ENCODE measurements at regions not wholly inside any gene's neighbourhood (a gene's known extent, or its start where the extent isn't known, plus 50 kb on each side); places are given as distances from the start of the nearest gene placed in this dataset.

DNA sequence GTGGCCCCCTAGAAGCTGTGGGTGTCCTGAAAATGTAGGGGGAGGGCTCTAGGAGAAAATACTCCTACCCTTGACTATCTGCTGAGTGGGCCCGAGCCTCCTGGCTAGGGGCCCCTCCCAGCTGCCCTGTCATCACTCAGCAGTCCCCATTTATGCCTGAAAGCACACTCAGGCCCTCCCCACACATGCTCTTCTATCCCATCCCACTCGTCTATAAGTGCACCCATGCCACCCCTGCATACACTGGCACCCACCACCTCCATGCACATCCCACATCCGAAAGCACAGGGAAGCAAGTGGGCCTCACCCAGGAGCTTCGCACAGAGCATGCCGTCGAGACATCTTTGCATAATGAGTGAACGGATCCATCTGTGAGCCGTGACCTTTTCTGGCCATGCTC, 80.4 kb upstream of the POU3F1 start:
- DNase-seq = no peak

GRCh38 chr1:38125837-38126520, 79.4 kb upstream of the POU3F1 start:
- no peak for DNase-seq

GRCh38 chr1:38125016-38125415, 78.4 kb upstream of the POU3F1 start:
- DNase-seq = no peak

DNA sequence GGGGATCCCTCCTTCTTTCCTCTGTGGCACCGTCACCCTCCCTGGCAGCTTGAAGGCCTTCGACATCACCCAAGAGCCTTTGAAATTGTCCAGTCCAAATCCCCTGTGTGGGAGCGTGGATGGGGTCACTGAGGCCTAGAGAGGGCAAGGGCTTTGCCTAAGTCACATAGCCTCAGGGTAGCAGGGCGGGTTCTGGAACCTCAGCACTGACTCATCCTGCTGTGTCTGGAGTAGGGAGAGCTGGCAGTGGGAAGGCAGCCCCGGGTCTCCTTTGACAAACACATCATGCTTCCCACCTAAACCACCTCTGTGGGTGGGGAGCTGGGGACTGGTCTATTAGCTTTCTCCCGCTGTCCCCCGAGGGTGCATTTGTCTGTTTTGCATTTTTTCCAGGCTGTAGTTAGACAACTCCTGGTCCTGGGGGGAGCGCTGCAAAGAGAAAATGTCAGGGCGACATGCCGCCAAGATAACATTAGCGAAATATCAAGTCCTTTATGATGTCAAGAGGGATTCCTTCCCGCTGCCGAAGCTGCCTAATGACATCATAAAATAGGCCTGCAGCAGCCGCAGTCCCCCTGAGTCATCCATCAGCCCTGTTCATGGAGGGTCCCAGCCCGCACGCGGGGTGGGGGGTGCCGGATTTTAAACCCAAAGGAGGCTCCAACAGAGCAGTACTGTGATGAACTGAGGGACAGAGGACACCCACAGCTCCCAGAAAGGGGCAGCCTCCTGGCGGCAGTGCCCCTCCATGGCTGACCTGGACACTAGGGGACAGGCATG, 77.0 kb upstream of the POU3F1 start:
- DNase-seq = peak; percentile 57

GRCh38 chr1:38121231-38121680, 74.7 kb upstream of the POU3F1 start:
- DNase-seq = no peak

GRCh38 chr1:38120552-38121230, 74.1 kb upstream of the POU3F1 start:
- no peak for DNase-seq

DNA sequence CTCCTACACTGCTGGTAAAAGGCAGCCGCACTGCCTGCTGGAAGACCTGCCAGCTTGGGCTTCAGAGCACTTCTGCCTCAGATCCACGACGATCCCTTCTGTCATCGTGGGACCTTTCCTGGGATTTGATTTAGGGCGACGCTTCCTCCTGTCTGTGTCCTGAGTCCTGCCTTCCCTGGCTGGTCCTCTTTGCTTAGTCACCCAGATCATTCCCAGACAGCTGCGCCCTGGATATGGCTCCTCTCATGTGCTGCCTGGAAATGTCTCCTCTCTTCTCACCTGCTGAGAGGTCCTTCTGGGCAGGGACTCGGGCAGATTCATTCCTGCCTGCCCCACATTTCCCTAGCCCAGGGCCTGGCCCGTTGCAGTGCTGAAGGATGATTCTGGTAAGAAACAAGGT, 72.4 kb upstream of the POU3F1 start:
- DNase-seq = no peak

DNA sequence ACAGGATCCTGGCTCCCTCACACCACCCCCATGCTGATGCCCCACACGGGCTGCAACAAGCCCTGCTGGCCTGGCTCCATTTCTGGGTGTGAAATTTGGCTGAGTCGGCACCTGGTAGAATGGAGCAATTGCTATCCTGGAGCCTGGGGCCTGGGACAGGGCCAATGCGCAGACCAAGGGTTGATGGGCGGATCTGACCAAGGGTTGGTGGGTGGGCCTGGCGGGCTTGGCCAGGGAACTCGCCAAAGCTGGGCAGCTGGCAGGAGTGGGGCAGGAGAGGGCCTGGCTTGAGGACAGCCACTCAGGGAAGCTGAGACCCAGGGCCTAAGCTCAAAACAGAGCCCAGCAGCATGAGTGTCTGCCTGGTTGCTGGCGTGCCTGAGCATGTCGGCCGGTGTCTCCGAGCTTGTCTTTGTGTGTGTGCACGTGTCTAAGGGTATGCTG, 70.9 kb upstream of the POU3F1 start:
- no peak for DNase-seq

GRCh38 chr1:38115682-38116202, 69.1 kb upstream of the POU3F1 start:
- DNase-seq = no peak

DNA sequence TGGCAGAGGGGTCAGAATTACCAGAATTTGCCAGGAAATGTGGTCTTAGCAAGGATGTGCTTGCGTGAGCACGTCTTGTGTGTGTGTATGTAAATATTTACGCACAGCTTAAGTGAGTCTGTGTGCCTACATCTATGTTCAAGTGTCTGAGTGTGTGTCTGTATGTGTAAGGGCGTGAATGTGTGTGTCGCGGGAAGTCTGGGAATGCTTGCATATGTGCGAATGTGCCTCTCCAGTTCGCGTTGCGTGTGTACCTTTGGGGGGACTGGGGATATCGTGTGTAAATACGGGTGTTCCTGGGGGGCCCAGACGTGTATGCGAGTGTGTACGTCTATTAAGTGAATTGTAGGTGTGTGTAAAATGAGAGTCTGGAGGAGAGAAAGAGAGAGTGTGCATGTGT, 68.6 kb upstream of the POU3F1 start:
- no peak for DNase-seq

- DNase-seq = no peak
Observed at GRCh38 chr1:38114241-38115026, 67.8 kb upstream of the POU3F1 start.

- no peak for DNase-seq
Observed at GRCh38 chr1:38113159-38113666, 66.6 kb upstream of the POU3F1 start.

- DNase-seq = no peak
Observed at GRCh38 chr1:38111589-38111988, 65.0 kb upstream of the POU3F1 start.

DNA sequence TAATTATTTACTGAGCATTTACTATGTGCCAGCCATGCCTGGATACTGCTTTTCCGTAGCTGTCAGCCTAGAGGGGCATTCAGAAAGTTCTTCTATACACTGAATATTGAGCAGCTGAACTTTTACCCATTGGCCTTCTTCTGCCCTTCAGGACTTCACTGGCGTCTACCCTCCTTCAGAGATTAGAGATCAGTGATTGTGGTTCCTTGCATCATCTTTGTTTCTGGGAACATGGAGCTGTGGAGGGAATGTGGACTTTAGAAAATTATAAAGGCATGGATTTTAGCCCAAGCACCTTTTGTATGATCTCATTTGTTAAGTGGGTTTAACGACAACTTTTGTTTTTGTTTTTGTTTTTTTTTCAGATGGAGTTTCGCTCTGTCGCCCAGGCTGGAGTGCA, 58.7 kb upstream of the POU3F1 start:
- no peak for DNase-seq

GRCh38 chr1:38102636-38103035, 56.0 kb upstream of the POU3F1 start:
- no peak for DNase-seq

DNA sequence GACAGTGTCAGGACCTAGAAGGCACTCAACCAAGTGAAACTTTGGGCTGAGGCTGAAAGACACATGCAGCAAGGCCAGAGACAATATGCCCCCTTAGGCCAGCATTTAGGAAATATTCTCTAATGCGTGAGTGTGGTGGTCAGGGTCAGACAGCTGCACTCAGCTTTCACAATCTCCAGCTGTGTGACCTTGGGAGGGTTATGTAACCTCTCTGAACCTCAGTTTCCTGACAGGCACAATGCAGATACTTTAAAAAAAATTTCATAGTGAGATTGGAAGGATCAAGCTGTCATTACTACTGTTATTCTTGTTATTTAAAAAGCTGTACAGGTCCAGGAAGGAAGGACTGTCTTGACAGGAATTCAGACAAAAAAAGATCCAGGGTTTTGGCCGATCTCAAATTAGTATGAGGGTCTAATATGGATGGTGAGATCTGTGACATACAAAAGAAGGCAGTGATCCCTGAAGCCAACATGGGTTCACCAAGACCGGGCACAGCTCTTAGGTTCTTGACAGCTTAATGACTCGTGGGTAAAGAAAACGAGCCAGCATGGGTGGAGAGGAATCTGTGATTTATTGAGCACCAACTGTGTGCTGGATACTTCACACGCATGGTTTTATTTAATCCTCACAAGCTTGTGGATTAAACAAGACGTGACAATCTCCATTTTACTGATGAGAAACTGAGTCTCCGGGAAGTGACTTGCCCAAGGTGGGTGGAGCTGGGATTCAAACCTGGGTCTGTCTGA, 54.6 kb upstream of the POU3F1 start:
- no peak for DNase-seq

DNA sequence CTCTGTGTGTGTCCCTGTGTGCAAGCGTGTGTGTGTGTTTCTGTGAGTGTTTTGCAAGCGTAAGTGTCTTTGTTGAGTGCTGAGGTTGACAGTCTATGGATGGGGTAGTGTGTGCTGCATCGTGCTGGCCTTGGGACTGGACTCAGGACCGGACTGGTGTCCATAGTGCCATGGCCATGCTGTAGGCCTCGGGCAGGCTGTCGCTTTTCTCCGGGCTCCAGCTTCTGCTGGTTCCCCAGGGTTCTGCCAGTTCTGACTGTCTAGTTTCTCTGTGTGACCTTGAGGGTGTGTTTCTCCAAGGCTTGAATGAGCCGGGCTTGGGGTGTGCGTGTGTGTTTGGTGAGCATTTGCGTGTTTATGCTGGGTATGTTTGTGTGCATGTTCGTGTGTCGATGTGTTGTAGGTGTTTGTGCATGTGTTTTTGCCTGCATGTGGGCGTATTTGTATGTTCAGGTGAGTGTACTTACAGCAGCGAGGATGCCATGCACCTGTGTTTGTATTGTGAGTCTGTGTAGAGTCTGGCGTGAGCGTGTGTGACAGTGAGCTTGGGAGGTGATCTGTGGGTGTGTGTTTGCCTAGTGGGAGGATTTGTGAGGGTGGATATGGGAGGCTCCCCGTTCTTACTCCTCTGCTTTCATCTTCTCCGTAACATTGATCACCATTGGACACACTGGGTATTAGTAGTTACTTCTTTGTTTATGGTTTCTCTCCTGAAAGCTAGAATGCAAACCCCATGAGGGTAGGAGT, 51.7 kb upstream of the POU3F1 start:
- no peak for DNase-seq

DNA sequence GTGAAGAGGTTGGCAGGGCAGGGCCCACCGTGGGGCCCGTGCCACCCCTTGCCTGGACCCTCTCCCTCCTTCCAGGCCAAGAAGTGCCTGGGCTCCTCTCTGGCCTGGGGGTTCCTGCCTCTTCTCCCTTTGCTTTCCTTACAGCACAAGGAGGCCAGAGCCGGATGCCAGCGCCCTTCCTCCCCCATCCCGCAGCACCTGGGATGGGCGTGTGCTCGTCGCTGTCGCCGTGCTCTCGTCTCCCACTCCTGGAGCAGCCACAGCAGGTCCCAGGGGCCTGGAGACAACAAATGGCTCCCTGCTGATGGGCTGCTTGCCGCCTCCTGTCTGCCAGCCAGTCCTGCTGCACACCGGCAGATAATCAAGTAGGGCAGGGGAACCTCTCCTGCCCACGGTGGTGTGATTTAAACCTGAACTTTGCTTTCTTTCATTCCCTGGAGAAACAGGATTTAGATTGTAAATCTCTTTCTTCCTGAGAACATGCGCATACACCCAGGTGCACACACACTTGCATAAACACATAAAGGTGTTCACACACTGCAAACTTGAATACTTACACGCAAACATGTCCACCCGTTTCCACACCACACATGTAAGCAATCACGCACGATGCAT, 50.8 kb upstream of the POU3F1 start:
- no peak for DNase-seq

Data from NCI-H226 (cell line).